GM12873 (cell line): ENCODE measurements at regions not wholly inside any gene's neighbourhood (a gene's known extent, or its start where the extent isn't known, plus 50 kb on each side); places are given as distances from the start of the nearest gene placed in this dataset.

Source experiments
- TF ChIP-seq, protein P1 (sequence below): IDR thresholded peaks from 2 replicates; pipeline ENCODE4 v1.5.1; 2012; ENCODE audit warnings: low read depth, mild to moderate bottlenecking, moderate library complexity, low read length, control low read depth; ENCODE audit not compliant: insufficient read depth; ENCODE audit errors: missing control alignments

DNA sequence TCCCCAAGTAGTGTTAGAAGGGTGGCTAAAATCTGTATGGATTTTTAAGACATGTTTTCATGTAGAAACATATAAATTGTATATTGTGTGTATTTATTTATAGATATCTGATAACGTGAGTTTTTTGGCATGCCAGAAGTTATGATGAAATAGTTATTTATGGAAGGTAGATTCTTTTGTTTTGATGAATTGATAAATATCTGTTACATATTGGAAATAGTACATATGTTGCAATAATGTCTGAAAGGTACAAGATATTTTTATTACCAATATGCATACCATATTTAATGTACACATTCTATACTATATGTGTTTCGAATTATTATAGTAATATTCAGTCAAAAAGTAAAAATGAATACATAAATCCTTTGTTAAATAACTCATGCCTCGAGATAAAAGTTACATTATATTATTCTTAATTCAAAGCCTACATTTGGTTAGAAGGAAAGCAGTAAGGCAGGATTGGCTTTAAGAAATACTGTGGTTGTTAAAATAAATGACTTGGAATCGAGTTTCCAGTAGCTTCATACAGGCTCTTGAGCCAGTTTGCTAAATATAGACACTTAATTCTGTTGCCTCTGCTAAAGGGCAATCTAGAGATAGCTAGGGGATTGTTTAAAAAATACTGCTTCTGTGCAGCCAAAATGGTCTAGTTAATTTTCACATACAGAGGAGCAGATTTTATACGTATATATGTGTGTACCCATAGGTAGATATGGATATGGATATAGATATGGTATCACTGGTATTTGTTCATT is 1175.1 kb upstream of the B3GALT2 start:
- TF ChIP-seq, protein P1, sequence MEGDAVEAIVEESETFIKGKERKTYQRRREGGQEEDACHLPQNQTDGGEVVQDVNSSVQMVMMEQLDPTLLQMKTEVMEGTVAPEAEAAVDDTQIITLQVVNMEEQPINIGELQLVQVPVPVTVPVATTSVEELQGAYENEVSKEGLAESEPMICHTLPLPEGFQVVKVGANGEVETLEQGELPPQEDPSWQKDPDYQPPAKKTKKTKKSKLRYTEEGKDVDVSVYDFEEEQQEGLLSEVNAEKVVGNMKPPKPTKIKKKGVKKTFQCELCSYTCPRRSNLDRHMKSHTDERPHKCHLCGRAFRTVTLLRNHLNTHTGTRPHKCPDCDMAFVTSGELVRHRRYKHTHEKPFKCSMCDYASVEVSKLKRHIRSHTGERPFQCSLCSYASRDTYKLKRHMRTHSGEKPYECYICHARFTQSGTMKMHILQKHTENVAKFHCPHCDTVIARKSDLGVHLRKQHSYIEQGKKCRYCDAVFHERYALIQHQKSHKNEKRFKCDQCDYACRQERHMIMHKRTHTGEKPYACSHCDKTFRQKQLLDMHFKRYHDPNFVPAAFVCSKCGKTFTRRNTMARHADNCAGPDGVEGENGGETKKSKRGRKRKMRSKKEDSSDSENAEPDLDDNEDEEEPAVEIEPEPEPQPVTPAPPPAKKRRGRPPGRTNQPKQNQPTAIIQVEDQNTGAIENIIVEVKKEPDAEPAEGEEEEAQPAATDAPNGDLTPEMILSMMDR = no peak

DNA sequence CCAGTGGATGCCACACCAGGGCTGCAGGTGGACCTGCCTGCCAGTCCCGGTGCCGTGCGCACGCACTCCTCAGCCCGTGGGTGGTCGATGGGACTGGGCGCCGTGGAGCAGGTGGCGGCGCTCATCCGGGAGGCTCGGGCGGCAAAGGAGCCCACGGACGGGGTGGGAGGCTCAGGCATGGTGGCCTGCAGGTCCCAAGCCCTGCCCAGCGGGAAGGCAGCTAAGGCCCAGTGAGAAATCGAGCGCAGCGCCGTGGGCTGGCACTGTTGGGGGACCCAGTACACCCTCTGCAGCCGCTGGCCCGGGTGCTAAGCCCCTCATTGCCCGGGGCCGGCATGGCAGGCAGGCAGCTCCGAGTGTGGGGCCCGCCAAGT is 1171.8 kb upstream of the B3GALT2 start:
- TF ChIP-seq, protein P1 = no peak

DNA sequence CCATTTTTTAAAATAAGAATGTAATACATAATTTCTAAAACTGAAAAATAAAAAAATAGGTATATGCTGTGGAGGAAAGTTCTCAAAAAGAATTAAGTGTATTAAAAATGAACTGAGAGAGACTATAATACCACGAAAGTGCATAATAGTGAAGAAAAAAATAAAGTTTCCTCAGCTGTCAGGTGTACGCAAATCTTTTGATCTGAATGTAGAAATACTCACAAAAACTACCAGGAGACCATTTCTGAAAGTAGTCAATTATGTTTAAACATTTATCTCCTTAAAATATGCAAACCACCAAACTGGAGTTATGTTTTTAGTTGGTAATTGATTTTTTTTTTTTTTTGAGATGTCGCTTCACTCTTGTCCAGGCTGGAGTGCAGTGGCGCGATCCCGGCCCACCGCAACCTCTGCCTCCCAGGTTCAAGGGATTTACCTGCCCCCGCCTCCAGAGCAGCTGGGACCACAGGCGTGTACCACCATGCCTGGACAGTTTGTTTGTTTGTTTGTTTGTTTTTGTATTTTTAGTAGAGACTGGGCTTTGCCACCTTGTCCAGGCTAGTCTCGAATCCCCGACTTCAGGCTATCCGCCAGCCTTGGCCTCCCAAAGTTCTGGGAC is 1169.2 kb upstream of the B3GALT2 start:
- TF ChIP-seq, protein P1 = no peak

DNA sequence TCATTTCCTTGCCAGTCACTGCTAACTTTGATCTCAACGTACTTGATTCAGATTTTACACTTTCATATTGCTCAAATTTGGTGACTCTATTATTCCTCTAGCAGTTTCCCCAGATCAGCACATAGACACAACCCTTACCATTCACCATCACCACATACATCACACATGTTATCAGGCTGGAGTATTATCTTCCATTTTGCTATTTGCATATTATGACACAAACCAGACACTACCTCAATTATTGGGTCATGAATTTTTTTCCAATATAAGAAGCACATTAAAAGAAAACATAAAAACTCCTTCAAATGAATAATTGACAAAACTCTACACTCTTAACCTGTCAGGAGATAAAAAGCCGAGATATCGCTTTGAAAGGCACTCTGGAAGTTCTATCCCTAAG is 1166.7 kb upstream of the B3GALT2 start:
- TF ChIP-seq, protein P1 = no peak

DNA sequence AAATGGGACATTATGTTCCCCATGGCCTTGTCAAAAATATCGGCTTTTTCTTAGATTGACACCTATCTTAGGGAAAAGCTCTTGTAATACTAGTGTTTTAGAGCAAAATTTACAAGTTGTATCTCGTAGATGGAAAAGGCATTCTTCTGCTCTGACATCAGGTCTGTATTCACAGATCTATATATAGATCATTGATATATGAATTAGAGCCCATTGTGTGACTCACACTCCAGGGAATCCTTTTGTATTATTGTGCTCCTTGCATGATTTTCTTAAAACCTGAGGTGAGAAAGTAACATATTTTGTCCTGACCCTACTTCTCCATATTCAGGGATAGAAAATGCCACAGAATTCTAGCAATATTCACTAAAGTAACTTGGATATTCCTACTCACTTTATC is 1160.8 kb upstream of the B3GALT2 start:
- TF ChIP-seq, protein P1 = no peak

DNA sequence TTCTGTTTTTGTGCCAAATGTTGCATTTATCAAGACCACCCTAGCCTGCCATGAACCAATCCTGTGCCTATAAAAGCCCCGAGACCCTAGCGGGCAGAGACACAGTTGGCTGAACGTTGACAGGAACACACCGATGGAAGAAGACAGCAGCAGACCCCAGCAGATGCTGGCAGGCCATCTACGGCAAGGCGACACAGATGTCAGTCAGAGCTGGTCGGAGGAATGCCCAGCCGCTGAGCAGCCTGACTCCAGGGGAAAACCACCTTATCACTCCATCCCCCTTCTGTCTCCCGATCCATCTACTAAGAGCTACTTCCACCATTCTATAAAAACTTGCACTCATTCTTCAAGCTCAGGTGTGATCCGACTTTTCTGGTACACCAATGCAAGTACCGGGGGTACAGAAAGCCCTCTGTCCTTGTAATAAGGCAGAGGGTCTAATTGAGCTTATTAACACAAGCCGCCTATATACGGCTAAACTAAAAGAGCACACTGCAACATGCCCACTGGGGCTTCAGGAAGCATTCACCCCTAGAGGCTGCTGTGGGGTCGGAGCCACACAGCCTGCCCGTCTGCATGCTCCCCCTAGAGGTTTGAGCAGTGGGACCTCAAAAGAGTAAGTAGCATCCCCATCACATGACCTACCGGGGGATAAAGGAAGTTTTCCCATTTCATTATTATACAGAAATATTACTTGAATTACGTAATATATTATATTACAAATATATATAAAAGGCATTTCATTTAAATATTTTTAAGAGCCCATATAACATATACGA is 1156.3 kb upstream of the B3GALT2 start:
- TF ChIP-seq, protein P1 = peak; percentile 26

DNA sequence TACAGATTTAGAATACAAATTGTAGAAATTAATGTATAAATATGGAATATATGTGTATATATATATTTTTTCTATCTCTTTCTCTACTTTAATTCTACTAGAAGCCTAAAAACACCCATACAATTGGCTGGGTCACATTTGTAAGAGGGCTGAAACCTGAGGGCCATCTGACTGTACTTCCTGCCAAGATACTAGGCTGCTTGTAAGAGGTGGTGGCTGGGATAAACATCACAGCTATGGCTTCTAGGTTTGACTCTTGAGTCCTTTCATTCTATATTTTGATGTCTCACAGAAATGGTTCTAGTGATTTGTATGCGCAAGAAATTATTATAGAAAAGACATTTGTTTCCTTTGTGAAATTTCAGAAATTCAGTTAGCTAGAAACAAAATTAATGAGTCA is 1155.2 kb upstream of the B3GALT2 start:
- TF ChIP-seq, protein P1 = no peak
